NOMO-1 treated with dmso at 0.1 percent for 144 hours (cell line): ENCODE measurements at regions not wholly inside any gene's neighbourhood (a gene's known extent, or its start where the extent isn't known, plus 50 kb on each side); places are given as distances from the start of the nearest gene placed in this dataset.

Experiments
- DNase-seq: peaks from one replicate; lab custom pipeline; 2025; ENCODE audit not compliant: unreplicated experiment; lab: John Stamatoyannopoulos, UW

DNA sequence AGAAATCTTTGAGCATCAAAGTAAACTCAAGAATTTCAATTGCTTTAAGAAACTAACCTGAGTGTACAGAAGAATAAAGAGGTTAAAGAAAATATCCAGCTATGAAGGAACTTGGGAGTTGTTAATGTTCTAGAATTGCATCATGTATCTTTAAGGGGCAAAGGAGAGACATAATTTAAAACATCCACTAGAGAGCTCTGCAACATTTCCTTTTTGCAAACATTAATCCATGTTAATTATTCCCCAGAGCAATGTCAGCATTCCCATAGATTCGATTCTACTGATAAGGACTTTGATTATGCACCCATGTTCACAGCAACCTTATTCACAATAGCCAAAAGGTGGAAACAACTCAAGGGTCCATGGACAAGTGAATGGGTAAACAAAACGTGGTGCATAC is 80.2 kb upstream of the SORBS2 start:
- DNase-seq: no peak

DNA sequence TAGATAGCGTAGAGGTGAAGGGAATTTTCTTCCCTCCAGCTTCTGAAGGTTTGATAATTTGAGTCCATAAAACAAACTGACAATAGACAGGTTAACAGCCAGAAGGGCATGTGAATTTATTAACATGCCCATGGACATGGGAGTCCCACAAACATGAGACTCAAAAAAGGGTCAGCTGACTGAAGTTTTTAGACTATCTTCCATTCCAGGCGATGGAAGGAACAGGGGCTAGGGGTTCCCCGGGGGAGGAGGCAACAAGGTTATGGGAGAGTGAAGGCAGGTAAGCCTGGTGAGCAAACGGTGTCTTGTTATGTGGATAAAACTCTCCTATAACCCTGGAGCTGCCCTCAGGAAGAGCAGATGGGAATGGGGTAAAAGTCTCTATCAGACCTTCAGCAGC is 81.5 kb upstream of the SORBS2 start:
- no peak for DNase-seq

DNA sequence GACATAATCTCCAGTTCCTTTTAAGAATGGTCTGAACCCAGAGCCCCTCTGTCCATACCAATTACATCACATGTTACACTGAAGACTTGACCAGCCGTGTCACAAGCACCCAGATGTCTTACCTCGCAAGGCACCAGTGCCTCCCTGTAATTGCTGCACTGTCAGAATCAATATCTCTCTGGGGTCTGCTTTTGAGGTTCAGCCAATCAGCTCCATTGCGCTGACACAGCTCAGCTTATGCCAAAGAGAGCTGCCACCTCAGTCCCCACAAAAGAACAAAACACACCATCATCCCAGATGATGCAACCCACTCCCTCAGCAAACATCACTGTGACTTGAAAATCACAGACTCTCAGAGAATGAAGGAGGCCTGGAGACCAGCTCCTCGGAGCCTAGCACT is 82.5 kb upstream of the SORBS2 start:
- no peak for DNase-seq

DNA sequence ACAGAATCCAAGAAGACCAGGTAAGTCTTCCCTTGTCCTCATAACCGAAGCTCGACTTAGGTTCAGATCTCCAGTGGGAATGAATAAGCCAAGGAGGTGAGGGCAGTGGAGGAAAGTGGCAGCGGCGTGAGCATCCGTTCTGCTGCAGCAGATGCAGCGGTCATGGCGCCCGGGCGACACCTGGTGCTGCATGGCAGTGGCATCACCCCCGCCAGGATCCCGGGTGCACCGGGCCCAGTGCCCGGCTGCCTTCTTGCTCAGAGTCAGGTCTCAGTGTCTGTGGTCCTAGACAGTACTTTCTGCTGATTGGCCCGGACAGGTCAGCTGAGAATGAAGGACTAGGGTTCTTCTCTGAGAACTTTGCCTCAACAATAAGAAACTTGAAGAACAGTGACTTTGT is 83.4 kb upstream of the SORBS2 start:
- no peak for DNase-seq

DNA sequence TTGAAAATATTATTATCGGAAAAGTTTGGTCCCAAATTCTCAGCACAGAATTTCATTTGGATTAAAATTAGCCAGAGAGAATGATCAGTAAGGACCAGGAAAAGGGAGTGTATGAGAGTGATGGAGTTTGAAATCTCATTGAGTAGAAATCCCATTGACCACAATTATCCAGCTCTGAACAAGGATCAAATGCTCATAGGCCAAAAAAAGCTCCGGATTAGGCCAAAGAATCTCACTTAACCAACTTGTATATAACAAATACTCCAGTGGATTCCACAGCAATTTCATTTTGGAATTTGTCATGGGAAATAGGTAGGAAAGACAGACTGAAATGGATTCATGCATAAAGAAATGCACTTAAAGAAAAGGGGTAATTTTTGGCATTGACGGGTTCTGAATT is 83.9 kb upstream of the SORBS2 start:
- no peak for DNase-seq

DNA sequence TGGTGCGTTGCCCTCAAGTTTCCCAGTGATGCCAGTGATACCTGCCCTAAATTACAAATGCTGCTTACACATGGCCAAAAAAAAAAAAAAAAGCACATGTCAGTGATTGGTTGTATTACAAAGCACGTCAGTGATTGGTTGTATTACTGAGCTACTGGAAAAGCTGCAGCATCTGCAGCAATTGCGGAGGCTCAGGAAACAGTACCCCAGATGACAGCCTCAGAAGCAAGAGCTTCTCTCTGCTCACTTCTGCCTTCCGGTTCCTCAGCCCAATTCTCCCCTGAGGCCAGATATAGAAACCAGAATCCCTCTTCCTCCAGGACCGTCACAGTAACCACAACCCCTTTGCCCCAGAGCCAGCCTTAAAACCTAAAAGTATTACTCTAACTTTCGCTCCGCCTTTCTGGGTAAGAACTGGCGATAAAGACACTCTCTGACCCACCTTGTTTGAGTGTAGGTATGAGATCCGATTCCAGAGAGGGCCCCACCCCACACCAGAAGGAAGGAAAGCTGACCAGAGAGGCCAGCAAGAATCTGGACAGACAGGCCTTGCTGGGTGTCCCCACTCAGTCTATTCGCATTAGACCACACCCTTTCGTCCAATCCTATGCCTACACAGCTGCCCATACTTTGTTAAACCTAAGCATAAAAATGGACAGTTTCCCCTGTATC is 85.0 kb upstream of the SORBS2 start:
- DNase-seq: no peak

DNA sequence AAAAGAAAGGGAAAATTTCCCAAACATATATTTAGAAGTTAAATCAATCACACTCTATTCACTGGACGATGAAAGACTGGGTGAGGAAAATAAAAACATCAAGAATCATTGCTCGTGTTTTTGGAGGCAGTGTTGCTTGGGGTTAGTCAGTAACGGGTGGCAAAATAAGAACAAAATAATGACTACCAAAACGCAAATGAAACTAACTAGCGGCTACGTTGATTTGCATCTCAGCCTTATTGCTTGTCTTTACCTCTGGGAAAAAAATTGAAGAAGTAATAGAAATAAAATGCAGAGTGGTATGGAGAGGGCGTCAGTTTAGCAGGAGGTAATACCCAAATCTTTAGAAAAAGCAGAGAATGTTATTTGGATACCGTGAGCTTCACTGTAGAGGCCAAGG is 86.4 kb upstream of the SORBS2 start:
- no peak for DNase-seq

DNA sequence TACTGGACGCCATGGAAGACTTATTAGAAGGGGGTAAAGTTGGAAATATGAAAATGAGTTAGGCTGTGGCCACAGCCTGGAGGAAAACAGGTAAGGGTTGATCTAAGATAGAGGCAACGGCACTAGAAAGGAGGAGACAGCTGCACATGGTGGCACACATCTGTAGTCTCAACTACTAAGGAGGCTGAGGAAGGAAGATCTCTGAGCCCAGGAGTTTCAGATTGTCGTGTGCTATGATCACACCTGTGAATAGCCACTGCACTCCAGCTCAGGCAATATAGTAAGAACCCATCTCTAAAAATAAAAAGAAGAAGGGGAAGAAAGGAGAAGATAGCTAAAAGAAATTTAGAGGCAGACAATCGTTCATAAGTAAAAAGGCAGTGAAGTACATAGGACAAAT is 87.8 kb upstream of the SORBS2 start:
- no peak for DNase-seq

DNA sequence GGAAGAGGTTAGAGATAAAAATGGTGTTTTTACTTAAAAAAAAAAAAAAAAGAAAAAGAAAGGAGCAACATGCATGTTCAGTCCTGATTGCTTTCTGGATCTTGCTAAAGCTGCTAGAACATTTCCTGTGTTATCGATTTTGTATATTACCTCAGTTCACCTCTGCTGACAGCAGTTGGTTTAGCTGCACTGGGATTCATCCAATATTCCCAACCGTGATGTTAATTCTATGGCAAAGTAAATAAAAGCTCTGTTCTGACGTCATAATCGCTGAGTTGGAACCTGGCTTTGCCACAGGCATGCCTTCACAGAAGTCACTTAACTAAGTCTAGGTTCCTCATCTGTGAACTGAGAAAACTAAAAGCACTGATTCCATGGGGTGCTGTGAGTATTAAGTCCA is 90.7 kb upstream of the SORBS2 start:
- DNase-seq: no peak

DNA sequence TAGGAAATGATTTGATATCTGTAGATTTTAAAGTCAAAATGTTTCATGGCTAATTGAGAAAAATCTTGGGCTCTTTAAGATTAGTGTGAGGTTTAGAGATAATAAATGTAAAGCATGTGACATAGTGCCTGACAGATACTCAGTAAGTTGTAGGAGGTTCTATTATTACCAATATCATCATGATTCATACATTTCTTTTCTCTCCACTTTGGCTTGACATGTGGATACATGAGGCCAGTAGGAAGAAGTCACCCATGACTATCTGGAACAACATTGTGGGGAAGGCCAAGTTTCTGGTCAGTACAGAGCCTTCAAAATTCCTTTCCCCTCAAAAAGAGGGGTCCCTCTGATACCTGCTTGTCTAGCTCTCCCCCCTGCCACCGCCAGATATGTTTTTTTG is 91.2 kb upstream of the SORBS2 start:
- DNase-seq: no peak

DNA sequence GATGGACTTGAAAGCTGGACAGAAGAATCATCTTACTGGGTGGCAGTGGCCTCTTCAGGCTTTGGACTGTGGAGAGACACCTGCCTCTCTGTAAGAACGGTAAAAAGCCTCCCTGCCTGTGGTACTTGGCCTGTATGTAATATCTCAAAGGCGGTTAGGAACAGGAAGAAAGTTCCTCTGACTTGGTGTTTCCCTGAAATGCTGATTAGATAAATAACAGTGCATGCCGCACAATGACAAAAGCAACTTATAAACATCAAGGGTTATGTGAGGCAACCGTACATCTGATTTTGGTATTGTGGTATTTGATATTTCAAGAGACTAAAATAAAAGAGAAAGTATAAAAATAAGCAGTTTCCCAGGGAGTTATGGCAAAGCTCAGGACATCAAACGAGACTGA is 92.4 kb upstream of the SORBS2 start:
- DNase-seq: no peak

DNA sequence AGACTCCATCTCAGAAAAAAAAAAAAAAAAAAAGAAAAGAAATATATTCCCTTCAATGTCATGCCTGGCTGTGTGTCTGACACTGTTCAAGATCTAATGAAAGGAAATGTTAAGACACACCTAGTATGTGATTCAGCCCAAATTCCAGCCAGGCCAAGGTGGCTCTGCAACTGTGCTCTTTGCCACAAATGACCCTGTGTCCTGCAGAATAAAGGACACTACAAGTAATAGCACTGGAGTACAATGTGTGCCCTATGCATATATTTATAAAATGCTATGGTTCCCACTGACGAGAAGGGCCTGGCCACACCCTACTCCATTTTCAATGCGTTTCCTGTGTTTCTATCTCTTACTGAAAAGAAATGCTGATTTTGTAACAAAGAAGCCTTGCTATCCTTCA is 98.0 kb upstream of the SORBS2 start:
- DNase-seq: no peak

DNA sequence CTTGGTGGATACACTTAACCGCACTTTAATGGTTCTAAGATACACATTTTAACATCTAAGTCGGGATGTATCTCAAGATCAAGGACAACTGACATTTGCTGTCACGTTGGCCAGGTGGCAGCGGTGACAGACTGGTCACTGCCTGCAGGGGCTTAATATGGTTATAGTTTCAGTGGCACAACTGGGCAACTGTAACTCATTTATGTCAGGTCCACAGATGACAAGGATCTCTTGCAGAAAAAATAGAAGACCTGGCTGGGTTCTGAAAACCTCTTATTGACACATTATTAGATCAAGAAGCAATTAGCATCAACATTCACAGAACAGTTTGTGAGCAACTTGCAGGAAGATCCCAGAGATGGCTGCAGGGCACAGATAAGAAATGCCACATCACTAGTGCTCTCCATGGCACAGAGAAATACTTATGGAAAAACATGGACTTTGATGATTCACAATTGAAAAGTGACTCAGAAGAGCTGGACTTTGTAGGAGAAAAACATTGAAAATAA is 99.6 kb upstream of the SORBS2 start:
- no peak for DNase-seq

DNA sequence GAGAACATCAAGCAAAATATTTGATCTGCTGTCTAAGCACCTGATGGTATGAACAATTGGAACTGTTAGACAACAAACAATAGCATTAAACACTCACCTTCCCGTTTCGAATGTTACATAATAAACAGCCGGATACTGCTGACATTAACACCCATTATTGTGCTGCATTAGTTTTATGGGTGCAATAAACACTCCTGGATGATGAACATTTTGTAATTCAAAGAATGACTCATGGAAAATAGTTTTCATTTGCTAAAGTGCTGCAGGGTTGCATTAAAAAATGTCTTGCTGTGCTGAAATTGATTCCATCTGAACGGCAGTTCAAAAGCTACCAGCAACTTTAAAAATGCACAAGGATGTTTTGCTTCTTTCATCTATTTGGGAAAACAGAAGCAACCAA is 100.8 kb upstream of the SORBS2 start:
- no peak for DNase-seq

DNA sequence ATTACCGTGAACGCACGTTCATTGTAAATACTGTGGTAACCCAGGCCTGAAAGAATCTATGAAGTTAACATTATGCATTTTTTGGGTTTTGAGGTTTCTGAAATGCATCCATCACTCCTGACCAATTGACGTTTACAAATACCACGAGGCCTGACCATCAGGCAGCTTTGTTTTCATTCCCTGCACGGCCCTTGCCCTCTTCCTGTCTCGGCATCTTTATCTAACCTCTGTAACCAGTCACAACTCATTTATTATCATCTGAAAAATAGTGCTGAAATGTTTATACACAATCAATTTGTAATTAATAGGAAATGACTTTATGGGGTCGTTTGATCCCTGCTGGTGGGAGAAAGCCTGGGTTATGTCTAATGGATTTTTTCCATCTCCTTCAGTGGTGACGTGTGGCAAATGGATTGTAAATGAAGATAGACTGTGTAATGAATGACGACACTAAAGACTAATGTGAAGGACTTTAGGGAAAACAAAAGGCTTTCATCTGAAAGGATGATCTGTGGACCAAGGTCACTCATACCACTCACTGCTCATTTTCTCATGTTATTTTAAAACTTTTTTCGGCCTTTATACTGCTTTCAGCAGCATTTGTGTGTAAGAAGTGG is 102.7 kb upstream of the SORBS2 start:
- no peak for DNase-seq

DNA sequence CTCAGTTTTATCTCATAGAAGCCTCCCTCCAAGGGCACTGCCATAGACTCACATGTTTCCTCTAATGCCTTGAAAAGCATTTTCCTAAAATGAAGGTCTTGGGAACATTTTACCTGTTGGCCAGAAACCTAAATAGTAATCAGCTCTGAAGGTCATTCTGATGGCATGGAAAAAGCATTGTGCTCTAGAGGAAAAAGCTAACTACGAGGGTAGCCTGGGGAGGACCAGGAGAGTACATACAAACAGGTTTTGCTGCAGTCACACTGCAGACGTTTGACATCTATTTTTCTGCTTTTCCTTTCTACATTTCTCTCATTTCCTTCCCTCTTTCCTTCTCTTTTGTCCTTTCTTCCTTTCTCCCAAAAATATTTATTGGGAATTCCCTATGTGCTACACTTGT is 103.3 kb upstream of the SORBS2 start:
- DNase-seq: no peak

DNA sequence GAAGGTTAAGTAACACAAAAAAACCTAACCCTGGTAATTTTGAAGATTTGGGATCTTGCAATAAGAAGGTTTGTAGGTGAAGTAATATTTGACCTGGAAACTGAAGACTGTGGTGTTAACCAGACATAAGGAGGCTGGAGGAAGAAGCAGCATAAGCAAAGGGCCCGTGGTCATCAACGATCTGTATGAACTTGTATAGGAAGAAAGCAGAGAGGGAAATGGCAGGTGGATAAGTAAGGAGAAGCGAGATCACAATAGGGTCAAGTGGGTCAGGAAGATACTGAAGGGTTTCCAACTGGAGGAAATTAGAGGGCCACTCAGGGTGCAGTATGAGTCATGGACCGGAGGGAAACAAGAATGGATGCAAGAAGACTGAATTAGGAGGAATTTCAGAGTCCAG is 103.8 kb upstream of the SORBS2 start:
- DNase-seq: no peak

DNA sequence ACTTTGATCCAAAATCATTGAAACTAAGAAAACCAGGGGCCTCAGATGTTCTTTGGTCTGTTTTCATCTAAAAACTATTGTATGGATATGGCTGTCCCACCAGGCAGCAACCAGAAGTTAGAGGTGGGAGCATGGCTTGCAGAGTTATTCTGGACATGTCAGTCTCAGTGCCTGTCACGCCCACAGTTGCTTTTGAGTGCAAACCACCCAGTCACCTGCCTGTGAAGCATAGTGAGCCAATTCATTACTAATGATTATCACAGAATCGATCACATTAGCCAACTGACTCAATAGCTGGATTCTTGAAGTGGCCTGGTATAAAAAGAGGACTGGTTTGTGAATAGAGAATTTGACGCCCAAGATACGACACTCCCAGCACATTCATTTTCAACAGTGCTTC is 104.2 kb upstream of the SORBS2 start:
- no peak for DNase-seq

DNA sequence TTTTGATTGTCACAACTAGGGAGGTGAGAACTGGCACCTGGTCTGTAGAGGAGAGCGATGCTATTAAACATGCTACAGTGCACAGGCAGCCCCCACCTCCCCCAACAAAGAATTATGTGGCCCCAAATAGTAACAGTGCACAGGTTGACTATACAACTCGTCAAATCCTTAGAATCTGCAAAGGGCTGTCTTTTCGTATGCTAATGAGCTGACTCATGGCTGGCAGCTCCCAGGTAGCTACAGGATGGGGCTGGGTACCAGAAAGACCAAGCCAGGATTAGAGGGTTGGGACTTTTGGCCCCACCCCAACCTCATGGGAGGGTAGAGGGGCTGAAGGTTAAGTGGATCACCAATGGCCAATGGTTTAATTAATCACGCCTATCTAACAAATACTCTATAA is 104.7 kb upstream of the SORBS2 start:
- no peak for DNase-seq

DNA sequence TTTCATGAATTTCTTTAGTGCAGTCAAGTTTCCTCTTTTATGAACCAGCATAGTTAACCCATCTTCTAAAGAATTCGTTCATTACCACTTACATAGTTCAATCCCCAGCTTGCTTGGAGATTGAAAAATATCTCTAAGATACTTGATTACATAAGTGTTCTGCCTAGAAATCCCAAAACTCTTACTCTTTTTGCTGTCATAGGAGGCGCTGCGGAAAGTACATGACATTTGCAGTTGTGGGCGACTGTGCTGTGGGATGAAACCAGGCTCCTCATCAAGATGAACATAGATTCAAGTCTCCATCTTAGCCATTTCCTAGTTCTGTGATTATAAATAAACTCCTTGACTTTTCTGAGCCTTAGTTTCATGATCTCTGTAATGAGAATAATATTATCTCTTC is 107.1 kb upstream of the SORBS2 start:
- DNase-seq: no peak

DNA sequence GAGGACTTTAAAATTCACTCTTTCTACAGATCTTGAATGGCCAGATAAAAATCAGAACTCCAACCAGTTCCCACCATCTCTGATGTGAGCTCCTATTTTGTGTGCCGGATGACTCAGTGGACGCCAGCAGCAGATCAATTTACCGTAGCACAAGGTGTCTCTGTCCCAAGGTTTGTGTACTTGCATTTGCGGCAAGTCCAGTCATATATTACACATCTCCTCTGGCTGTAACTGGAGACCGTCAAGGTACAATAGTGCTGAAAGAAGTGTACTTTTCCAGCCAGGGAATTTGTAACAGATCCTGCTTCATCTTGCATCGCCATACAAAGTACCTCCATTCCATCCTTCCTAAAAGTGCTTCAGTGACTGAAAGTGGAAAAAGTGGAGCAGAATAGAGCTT is 108.2 kb upstream of the SORBS2 start:
- DNase-seq: no peak

DNA sequence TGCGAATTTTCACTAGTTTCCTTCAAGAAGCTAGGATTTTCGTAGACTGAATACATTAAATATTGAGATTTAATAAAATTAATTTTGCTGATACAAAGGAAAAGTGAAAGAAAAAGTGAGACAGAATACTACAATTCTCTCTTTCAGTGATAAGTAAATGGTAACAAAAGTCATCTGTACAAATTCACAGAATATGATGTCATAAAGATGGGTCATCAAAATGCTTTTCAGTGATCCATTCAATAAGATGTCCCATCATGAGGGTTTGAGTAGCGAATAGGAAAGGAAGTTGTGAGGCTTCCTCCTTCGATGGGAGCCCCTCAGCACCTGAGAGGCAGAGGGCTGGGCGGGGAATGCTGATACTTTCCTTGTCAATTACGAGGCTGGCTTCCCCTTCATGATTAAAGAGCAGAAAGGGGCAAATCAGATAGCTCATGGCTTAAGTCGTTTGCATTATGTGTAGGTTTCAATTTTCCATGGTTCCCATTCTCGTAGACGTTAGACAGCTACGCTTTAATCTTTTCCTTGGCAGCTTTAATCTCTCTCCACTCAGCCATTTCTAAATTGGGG is 108.8 kb upstream of the SORBS2 start:
- DNase-seq: no peak
